Uterus (tissue), 2 donors: ENCODE measurements at regions not wholly inside any gene's neighbourhood (a gene's known extent, or its start where the extent isn't known, plus 50 kb on each side); places are given as distances from the start of the nearest gene placed in this dataset.

Experiments used
- CTCF ChIP-seq, 4 experiments: fragments of 200-600 bp in 2 of 4; fragments of 450-650 bp in 2 of 4; sonication (generic) in 2 of 4; IDR thresholded peaks; one replicate each; pipeline ENCODE4 v1.5.1; 2016 to 2019; ENCODE audit warnings: antibody characterized with exemption in 4 of 4, mild to moderate bottlenecking in 2 of 4, moderate library complexity in 1 of 4
- POLR2A ChIP-seq, 2 donors: fragments of 450-650 bp; IDR thresholded peaks; one replicate each; pipeline ENCODE4 v1.6.1; 2016; ENCODE audit warnings: antibody characterized with exemption in 2 of 2, mild to moderate bottlenecking in 1 of 2, moderate library complexity in 1 of 2

DNA sequence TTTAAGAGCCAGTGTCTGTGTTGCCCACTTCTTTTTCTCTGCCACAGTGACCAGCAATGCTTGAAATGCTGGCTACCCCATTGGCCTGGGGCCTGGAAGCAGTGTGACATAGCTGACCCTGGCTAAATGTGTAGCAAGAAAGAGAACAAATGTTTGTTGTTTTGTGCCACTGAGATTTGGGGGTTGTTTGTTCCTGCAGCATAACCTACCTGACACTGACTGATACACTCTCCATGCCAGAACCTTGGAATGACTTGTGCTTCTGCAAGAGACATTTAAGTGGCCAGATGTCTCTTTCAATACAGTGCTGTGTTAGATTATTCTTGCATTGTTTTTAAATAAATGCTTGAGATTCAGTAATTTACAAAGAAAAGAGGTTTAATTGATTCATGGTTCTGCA, 411.5 kb downstream of the TYW1 start:
- TF ChIP-seq CTCF (IDR thresholded peaks at IDR 0.05) (no peak), POLR2A (IDR thresholded peaks at IDR 0.05) (no peak)
